ENCODE measurements at regions not wholly inside any gene's neighbourhood (a gene's known extent, or its start where the extent isn't known, plus 50 kb on each side); places are given as distances from the start of the nearest gene placed in this dataset.
"Not testable (repeated sequence)": the region's sequence is repeated elsewhere in the genome, so short reads cannot be mapped to it uniquely, and the experiment has no call there.

GRCh38 chr3:156050918-156051317 is 69.5 kb upstream of the KCNAB1 start:
- no peak for DNase-seq

GRCh38 chr3:156051651-156052050 is 68.7 kb upstream of the KCNAB1 start:
- no peak for DNase-seq

GRCh38 chr3:156052115-156052514 is 68.3 kb upstream of the KCNAB1 start:
- DNase-seq: no peak

- no peak for DNase-seq
Observed at GRCh38 chr3:156059950-156060501, 60.4 kb upstream of the KCNAB1 start.

GRCh38 chr3:156068151-156068550 is 52.2 kb upstream of the KCNAB1 start:
- DNase-seq: not testable (repeated sequence)

- DNase-seq: no peak
Observed at GRCh38 chr3:156070028-156070427, 50.4 kb upstream of the KCNAB1 start.

Measured in NCI-H2029 (cell line).